MM.1S (cell line): ENCODE measurements at regions not wholly inside any gene's neighbourhood (a gene's known extent, or its start where the extent isn't known, plus 50 kb on each side); places are given as distances from the start of the nearest gene placed in this dataset.
"Not testable (repeated sequence)": the region's sequence is repeated elsewhere in the genome, so short reads cannot be mapped to it uniquely, and the experiment has no call there.

Experiments
- CTCF ChIP-seq: fragments of 300-600 bp; sonication (generic); IDR thresholded peaks from 2 replicates; pipeline ENCODE4 v1.5.1; 2016; ENCODE audit warnings: antibody characterized with exemption, low read length, mixed read lengths
- EZH2phosphoT487 ChIP-seq: fragments of 300-600 bp; sonication (generic); IDR thresholded peaks from 2 replicates; pipeline ENCODE4 v1.6.1; 2018; ENCODE audit warnings: antibody characterized with exemption, low read length

DNA sequence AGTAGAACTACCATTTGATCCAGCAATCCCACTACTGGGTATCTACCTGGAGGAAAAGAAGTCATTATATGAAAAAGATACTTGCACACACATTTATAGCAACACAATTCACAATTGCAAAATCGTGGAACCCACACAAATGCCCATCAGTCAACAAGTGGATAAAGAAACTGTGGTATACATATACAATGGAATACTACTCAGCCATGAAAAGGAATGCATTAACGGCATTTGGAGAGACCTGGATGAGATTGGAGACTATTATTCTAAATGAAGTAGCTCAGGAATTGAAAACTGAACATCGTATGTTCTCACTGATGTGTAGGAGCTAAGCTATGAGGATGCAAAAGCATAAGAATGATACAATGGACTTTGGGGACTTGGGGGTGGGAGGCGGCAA, 128.6 kb upstream of the LY86 start:
- TF ChIP-seq CTCF, EZH2phosphoT487: not testable (repeated sequence)
